GM18867 (cell line): ENCODE measurements at regions not wholly inside any gene's neighbourhood (a gene's known extent, or its start where the extent isn't known, plus 50 kb on each side); places are given as distances from the start of the nearest gene placed in this dataset.
A peak's percentile ranks its signal among the peaks of the same experiment; 100 is the strongest.
"Not testable (repeated sequence)": the region's sequence is repeated elsewhere in the genome, so short reads cannot be mapped to it uniquely, and the experiment has no call there.

Source experiments
- ATAC-seq: cut with Tn5 transposase; IDR thresholded peaks from one replicate; pipeline ENCODE4 v1.9.1; 2021; ENCODE audit warnings: mild to moderate bottlenecking, moderate library complexity; ENCODE audit not compliant: unreplicated experiment

DNA sequence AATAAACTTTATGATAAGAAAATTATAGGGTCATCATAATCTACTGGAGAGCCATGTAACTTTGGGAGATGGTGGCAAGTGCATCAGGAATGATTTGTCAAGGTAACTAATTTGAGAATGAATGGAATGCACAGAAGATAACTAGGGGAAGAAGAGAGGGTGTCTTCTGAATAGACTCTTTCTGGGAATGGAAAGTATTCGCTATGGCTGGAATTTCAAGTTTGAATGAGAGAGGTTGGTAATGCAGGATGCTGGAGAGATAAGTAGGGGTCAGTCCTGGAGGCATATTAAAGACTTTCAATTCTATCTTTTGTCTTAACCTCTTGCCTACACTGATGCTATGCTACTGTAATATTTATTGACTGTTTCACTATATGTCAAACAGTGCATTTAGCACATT lies 714.2 kb downstream of the CETN3 start:
- no peak for ATAC-seq

DNA sequence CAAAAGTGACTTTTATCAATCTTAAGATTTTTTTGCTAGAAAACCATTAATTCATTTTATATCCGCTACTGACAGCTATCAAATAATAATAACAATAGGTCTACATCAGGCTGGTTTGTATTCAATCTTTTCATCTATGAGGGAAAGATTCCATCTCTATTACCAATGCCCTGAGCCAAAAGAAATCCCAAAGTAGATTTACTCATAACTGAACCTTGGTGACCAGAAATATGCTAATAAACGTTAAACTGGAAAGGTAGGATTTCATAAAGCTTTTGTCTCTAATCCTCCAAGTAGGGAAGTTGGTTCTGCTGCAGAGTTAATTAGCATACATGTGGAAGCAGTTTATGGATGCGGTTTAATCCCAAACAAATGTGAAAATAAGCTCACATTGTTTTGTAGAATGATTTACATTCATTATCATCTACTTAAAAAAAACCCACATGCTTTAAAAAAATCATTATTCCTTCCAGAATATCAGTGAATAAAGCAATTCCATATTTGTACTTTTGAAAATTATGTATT lies 715.5 kb downstream of the CETN3 start:
- ATAC-seq = no peak

DNA sequence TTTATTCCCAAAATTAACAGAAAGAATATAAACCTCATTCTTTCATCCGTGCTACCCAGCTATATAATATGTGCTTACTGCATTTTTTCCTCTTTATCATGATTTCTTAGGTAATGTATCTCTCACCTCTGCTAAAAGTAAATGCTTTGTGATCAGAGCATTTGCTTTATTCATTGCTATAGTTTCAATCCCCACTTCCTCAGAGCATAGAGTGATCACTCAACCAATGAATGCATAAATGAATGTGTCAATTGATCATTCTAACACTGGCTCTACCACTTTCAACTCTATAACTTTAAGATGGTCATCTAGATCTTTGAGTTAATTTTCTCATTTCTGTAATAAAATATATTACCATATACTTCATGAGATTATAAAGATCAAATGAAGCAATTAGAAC lies 719.2 kb downstream of the CETN3 start:
- ATAC-seq = no peak

DNA sequence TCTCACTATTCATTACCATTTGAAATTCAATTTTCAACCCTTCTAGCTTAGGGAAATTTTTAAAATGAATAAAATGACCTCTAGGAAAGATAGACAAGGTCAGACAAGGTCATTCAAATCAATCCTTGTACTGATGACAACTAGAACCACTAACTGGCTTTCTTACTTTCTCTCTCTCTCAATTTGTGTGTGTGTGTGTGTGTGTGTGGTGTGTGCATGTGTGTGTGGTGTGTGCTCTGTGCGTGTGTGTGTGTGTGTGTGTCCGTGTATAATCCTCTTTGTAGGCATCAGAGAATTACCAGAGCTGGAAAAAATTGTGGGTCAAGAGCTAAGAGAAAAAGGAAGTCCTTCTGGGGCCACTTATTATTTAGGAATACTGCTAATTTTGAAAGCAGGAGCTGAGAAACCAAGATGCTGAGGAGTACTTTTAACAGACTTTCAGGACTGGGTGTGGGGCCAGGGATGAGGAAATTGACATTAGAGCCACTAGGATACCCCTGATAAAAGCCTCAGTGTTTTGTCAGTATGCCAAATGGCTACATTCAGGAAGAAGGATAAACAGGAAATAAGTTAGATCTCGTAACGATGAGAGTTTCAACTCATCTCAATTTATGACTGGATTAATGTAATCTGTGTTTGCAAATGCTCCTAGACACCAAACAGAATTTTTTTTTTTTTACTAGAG lies 723.3 kb downstream of the CETN3 start:
- no peak for ATAC-seq

DNA sequence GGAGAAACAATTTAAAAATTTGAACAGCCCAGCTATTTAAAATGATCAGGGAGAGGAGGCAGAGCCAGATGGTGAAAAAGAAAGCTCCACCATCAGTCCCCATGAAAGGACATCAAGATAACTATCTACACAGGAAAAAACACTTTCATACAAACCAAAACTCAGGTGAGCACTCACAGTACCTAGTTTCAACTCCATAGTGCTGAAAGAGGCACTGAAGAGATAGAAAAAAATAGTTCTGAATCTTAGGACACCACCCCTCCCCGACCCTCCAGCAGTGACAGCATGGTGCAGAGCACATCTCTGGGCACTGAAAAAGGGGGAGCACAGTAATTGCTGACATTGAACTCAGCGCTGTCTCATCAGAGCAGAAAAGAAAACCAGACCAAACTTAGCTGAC lies 732.9 kb downstream of the CETN3 start:
- no peak for ATAC-seq

DNA sequence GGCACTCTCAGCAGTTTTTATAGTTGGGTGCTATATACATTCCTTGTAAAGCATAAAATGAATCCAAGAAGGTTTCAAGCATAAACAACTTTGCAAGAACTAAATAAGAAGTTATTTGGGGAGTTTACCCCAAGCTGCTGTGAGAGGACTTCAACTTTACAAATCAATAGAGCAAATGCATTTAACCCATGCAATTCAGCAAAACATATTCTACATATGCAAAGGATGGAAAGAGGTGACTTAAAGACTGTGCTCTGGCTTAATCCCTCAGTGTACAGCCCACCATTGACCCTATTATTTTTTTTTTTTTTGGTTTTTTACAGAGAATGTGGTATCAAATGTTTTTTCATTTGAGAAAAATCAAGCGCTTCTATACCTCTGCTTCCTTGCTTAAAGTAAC lies 736.5 kb downstream of the CETN3 start:
- ATAC-seq = no peak

DNA sequence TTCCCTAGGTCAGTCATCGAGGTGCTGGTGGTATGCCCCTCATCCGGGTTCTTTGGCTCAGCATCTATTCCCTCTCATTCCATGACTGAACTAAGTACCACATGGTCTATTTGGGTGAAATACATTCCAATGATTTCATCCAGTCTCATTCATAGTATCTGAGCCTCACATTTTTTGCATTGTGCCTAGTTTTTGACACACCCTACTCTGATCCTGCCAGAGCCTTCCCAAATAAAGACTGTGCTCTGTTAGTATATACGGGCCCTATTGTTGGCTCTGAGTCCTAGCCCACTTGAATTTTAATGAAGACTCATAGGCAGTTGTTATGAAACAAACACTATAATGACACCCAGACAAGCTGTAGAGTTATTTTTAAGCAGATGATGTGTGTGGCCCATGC lies 740.7 kb downstream of the CETN3 start:
- ATAC-seq = no peak

DNA sequence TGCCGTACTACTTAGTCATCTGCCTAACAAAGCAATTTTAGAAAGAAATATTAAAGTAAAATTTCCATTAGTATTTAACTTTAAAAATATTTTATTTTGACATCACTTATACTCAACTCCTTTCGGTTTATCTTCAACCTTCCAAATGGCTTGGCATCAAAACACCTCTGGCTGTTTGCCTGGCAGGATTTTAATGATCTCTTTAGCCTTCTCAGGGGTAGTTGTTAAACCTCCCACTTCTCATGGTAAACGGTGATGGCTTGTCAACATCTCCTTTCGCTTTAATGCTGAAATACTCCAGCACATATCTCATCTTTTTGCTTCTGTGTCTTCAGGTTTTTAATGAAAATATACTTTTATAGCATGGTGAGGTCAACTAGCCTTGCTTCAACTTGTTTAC lies 747.1 kb downstream of the CETN3 start:
- no peak for ATAC-seq

DNA sequence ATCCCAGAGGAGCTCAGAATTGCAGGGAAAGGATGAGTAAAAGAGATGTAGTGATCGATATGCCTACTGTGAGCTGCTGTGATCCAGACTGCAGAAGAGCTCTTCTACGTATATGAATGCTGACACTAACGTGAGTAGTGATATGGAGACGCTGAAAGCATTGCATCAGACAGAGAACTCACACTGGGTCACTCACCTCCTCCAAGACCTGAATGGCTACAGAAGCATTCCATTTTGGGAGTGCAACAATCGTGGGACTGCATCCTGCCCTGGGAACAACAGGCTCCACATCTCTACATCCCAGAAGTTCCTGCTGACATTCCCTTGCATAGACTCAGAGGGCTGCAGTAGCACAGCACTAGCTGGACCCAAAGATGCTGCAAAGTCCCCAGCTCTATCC lies 755.9 kb upstream of the MEF2C start:
- ATAC-seq = no peak

DNA sequence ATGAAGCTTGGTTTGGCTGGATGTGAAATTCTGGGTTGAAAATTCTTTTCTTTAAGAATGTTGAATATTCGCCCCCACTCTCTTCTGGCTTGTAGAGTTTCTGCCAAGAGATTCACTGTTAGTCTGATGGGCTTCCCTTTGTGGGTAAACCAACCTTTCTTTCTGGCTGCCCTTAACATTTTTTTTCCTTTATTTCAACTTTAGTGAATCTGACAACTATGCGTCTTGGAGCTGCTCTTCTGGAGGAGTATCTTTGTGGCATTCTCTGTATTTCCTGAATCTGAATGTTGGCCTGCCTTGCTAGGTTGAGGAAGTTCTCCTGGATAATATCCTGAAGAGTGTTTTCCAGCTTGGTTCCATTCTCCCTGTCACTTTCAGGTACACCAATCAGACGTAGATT lies 751.2 kb upstream of the MEF2C start:
- not testable (repeated sequence) for ATAC-seq

DNA sequence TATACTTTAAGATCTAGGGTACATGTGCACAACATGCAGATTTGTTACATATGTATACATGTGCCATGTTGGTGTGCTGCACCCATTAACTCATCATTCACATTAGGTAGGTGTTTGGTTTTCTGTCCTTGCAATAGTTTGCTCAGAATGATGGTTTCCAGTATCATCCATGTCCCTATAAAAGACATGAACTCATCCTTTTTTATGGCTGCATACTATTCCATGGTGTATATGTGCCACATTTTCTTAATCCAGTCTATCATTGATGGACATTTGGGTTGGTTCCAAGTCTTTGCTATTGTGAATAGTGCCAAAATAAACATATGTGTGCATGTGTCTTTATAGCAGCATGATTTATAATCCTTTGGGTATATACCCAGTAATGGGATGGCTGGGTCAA lies 747.1 kb upstream of the MEF2C start:
- ATAC-seq = not testable (repeated sequence)

DNA sequence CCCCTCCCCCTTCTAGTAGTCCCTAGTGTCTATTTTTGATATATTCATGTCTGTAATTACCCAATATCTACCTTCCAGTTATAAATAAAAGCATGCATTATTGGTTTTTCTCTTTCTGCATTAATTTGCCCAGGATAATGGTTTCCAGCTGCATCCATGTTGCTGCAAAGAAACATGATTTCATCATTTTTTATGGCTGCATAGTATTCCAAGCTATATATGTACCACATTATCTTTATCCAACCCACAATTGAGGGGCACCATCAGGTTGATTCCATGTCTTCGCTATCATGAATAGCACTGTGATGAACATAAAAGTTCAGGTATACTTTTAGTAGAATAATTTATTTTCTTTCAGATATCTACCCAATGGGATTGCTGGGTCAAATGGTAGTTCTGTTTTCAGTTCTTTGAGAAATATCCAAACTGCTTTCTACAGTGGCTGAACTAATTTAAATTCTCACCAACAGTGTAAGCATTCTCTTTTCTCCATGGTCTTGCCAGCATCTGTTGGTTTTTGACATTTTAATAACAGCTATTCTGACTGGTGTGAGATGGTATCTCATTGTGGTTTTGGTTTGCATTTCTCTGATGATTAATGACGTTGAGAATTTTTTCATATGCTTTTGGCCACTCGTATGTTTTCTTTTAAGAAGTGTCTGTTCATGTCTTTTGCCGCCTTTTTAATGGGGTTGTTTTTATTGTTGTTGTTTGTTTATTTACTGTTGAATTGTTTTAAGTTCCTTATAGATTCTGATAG lies 746.1 kb upstream of the MEF2C start:
- no peak for ATAC-seq

DNA sequence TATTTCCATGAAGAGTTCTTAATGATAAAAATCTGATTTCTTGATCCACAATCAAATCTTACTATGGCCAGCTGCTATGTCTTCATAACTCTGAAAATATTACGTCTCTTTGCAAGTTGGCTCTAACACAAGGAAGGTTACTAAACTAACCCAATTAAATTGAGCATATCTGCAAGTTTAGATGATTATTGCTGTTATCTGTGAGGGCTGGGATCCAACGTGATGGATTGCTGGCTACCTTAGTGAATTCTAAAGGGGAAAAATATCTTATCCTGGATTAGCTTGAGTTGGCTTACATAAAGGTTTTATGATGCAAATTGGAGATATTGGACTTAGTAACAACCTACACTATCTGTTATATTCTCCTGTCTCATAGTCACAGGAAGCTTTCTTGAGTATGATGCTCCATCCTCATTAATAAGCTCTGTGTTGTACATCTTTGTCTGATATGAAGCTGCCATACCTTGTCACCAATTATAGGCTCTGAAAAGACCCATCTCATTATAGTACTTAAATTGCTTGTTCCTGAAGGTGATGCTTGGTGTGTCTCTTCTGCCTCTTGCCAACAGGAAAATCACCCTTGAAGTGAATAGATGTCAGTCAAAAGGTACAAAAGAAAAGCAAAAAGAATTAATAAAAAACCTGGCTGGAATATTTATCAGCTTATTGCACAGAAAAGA lies 733.0 kb upstream of the MEF2C start:
- no peak for ATAC-seq

DNA sequence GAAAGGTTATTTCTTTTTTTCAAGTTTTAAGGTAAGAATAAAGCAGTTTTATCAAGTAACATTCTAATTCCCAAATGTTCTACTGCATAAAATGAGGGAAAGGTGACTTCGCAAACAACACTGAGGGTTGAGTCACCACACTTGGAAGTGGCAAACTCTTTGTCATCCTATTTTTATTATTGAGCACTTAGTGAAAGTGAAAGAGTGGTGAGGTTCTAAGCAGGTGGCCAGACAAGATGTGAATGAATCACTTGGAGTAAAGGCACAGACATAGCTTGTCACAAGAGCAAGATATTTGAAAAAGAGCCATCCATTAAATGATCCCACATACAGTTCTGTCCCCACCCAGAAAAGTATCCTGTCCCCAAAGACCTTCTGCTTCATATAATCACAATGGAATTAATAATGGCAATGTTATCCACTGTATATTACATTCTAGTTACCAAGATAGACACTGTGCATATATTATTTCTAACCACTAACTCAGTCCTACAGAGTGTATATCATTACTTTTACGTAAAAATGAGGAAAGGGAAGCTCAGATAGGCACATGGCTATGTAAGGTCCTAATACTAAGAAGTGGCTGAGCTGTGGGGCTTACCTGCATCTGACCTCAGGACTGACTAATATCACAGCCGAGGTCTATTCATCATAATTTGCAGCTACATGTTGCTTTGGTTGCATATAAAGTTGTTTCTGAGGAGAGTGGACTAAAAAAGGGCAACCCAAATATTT lies 730.4 kb upstream of the MEF2C start:
- peak; percentile 80 for ATAC-seq

DNA sequence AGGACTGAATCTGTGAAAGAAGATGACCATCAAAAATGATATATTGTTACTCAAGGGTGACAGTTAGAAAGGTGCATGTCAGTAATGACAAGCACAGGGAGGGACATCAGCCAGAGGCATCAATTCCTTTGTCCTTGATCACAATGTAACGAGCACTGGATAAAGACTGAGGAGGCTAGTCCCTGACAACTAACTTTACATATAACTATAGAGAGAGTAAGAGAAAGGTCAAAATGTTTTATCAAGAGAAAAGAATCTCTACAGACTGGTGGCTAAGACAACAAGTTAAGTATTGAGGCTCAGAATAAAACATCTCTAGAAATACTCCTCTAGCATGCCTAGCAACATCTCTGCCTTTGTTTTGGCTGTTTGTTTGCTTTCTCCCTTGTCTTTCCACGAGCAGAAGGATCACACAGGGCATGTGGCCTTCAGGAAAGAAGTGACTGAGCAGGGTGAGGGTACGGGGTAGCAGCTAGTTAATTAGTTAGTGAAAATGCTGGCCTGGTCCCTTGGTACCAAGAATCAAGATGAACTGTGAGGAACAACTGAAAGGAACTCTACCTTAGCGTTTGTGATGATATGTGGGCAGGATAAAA lies 724.1 kb upstream of the MEF2C start:
- ATAC-seq = no peak

DNA sequence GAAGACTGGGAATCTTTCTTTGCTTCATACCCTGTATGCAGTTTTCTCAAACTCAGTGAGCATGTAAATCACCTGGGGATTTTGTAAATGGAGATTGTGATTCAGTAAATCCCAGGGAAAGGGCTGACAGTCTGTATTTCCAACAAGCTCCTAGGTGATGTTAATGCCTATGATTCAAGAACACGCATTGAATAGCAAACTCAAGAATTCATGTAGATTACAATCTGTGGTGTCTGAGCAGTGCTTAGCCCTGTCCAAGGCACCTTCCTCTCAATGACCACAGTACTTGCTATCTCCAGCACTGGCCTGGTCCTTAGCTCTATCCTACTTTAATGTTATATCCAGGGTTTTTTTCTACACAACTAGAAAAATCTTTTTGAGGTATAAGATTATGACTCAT lies 721.4 kb upstream of the MEF2C start:
- no peak for ATAC-seq

DNA sequence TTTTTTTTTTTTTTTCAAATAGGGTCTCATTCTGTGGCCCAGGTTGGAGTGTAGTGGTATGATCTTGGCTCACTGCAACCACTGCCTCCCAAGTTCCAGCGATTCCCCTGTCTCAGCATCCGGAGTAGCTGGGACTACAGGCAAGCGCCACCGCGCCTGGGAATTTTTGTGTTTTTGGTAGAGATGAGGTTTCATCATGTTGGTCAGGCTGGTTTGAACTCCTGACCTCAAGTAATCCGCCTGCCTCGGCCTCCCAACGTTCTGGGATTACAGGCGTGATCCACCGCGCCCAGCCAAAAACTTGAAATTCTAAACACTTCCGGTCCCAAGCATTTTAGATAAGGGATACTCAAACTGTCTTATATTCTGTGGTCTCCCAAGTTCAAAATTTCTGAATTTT lies 718.9 kb upstream of the MEF2C start:
- ATAC-seq = no peak

DNA sequence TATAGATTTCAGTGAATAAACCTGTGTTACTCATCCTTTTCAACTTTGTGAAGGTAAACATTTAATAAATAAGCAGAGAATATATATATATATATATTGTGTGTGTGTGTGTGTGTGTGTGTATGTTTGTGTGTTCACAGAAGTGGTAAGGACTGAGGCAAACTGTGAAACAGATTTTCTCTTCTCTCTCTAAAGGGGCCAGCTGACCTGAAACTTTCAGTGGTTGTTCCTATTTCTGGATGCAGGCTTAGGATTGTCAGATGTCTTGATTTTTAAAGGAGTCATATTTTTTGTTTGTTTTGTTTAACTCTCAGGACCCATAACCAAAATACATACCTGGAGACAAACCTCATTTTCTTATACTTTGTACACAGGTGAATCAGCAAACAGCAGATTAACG lies 714.9 kb upstream of the MEF2C start:
- no peak for ATAC-seq

DNA sequence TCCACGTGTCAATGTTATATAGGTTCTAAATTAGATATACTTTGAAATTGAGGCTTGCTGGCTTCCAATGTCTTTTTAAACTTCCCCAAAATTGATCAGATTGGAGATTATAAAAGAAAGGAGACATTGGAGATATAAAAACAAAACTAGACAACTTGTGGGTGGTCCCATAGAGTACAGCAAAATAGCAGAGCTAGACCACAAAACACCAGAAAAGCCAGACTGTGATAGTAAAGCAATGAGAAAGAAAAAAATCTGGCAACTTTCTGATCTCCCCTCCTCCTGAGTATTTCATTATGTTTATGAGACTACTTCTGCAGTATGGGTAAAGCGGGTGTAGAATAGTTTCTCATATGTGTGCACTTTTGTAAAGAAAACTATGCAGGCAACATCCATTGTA lies 713.8 kb upstream of the MEF2C start:
- no peak for ATAC-seq

DNA sequence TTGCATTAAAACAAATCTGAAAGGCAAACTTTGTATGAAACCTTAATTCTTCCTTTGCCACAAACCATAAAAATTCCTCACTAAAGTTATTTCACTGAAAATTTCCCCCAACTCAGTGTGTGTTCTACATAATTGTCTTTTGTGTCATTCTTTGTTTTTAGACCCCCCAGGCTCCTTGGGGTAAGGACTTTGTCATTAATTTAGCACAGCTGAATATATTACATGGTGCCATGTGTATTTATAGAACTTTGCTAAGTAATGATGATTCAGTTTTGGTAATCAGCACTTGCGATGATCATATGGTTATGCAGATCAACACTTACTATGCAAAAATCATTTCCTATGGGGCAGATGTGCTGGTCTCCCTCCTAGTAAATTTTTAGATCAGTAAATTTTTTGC lies 712.1 kb upstream of the MEF2C start:
- ATAC-seq = no peak
